Fibroblast of skin of right quadriceps (primary cell): ENCODE measurements at regions not wholly inside any gene's neighbourhood (a gene's known extent, or its start where the extent isn't known, plus 50 kb on each side); places are given as distances from the start of the nearest gene placed in this dataset.
"Not testable (repeated sequence)": the region's sequence is repeated elsewhere in the genome, so short reads cannot be mapped to it uniquely, and the experiment has no call there.

Source experiments
- DNase-seq: peaks from one replicate; pipeline ENCODE4 v3.0.0-alpha.2; 2013

- peak; percentile 69 for DNase-seq
Measured at GRCh38 chr5:38607396-38607795, 51.0 kb upstream of the LIFR start.

GRCh38 chr5:38607930-38608564 lies 51.6 kb upstream of the LIFR start:
- DNase-seq, result peak; percentile 34

GRCh38 chr5:38608874-38609273 lies 52.4 kb upstream of the LIFR start:
- no peak for DNase-seq

- DNase-seq, result peak; percentile 15
Measured at GRCh38 chr5:38612851-38613250, 56.4 kb upstream of the LIFR start.

- DNase-seq, result no peak
Measured at GRCh38 chr5:38613490-38613889, 57.0 kb upstream of the LIFR start.

GRCh38 chr5:38613992-38614836 lies 57.8 kb upstream of the LIFR start:
- DNase-seq, result no peak

- no peak for DNase-seq
Measured at GRCh38 chr5:38615042-38615441, 58.6 kb upstream of the LIFR start.

GRCh38 chr5:38615981-38616451 lies 59.6 kb upstream of the LIFR start:
- DNase-seq, result peak; percentile 94

GRCh38 chr5:38618154-38618553 lies 61.7 kb upstream of the LIFR start:
- DNase-seq, result no peak

- DNase-seq, result no peak
Measured at GRCh38 chr5:38621331-38621730, 64.9 kb upstream of the LIFR start.

GRCh38 chr5:38621840-38622437 lies 65.5 kb upstream of the LIFR start:
- DNase-seq, result peak; percentile 42

GRCh38 chr5:38622723-38623129 lies 66.3 kb upstream of the LIFR start:
- no peak for DNase-seq

GRCh38 chr5:38624541-38624940 lies 68.1 kb upstream of the LIFR start:
- DNase-seq, result not testable (repeated sequence)

GRCh38 chr5:38631376-38631775 lies 74.9 kb upstream of the LIFR start:
- DNase-seq, result not testable (repeated sequence)

GRCh38 chr5:38634568-38635369 lies 78.3 kb upstream of the LIFR start:
- peak; percentile 19 for DNase-seq

- no peak for DNase-seq
Measured at GRCh38 chr5:38636626-38637025, 80.2 kb upstream of the LIFR start.

- no peak for DNase-seq
Measured at GRCh38 chr5:38638656-38639055, 82.2 kb upstream of the LIFR start.

- peak; percentile 25 for DNase-seq
Measured at GRCh38 chr5:38639377-38640358, 83.2 kb upstream of the LIFR start.

GRCh38 chr5:38641003-38641402 lies 84.6 kb upstream of the LIFR start:
- no peak for DNase-seq

- no peak for DNase-seq
Measured at GRCh38 chr5:38642189-38642911, 85.9 kb upstream of the LIFR start.

- DNase-seq, result no peak
Measured at GRCh38 chr5:38643616-38644015, 87.2 kb upstream of the LIFR start.
